ENCODE measurements at regions not wholly inside any gene's neighbourhood (a gene's known extent, or its start where the extent isn't known, plus 50 kb on each side); places are given as distances from the start of the nearest gene placed in this dataset.

GRCh38 chr2:3951131-3951954 is 248.0 kb downstream of the DCDC2C start:
- Histone ChIP-seq H3K36me3 (ENCODE audit: low read depth, missing control alignments) (no peaks in the 10 kb centered on the region), H3K27me3 (no peaks in the 10 kb centered on the region), H3K4me3 (no peak overlapping the region), H3K9me3 (no peaks in the 10 kb centered on the region), H3K27ac (no peak overlapping the region), H3K4me1 (no peaks in the 10 kb centered on the region)
- no peak for TF ChIP-seq POLR2A (IDR thresholded peaks at IDR 0.05)
- no peak for TF ChIP-seq CTCF (IDR thresholded peaks at IDR 0.05)
- no peak for DNase-seq
- WGBS, 2 donors: 77 to 88% methylated on average over 8 to 11 of the region's 11 CpGs
- intact Hi-C loops (cut with DNase I; ENCODE audit: low total_unique reads): no loop called here

GRCh38 chr2:3952866-3953516 is 249.6 kb downstream of the DCDC2C start:
- no peak for DNase-seq
- Histone ChIP-seq H3K27ac (no peak overlapping the region), H3K27me3 (no peaks in the 10 kb centered on the region), H3K36me3 (ENCODE audit: low read depth, missing control alignments) (no peaks in the 10 kb centered on the region), H3K4me3 (no peak overlapping the region), H3K4me1 (no peaks in the 10 kb centered on the region), H3K9me3 (no peaks in the 10 kb centered on the region)
- intact Hi-C loops (cut with DNase I; ENCODE audit: low total_unique reads): no loop called here
- 69 to 86% methylated on average over 1 to 12 of the region's 12 CpGs for WGBS, 2 donors
- TF ChIP-seq CTCF (IDR thresholded peaks at IDR 0.05) (no peak), POLR2A (IDR thresholded peaks at IDR 0.05) (no peak)

GRCh38 chr2:3954261-3954660 is 250.9 kb downstream of the DCDC2C start:
- intact Hi-C loops (cut with DNase I; ENCODE audit: low total_unique reads): no loop called here
- Histone ChIP-seq H3K27ac (no peak overlapping the region), H3K27me3 (no peaks in the 10 kb centered on the region), H3K4me3 (no peak overlapping the region), H3K4me1 (no peaks in the 10 kb centered on the region), H3K9me3 (no peaks in the 10 kb centered on the region), H3K36me3 (ENCODE audit: low read depth, missing control alignments) (no peaks in the 10 kb centered on the region)
- 76 to 78% methylated on average over 5 of the region's 5 CpGs for WGBS, 2 donors
- no peak for TF ChIP-seq POLR2A (IDR thresholded peaks at IDR 0.05)
- no peak for TF ChIP-seq CTCF (IDR thresholded peaks at IDR 0.05)
- no peak for DNase-seq

- Histone ChIP-seq H3K27ac (no peak overlapping the region), H3K9me3 (no peaks in the 10 kb centered on the region), H3K36me3 (ENCODE audit: low read depth, missing control alignments) (no peaks in the 10 kb centered on the region), H3K4me3 (no peak overlapping the region), H3K4me1 (no peaks in the 10 kb centered on the region), H3K27me3 (no peaks in the 10 kb centered on the region)
- WGBS, 2 donors: 54 to 69% methylated on average over 8 of the region's 8 CpGs
- no peak for TF ChIP-seq POLR2A (IDR thresholded peaks at IDR 0.05)
- TF ChIP-seq CTCF (IDR thresholded peaks at IDR 0.05): no peak
- DNase-seq: no peak
- intact Hi-C loops (cut with DNase I; ENCODE audit: low total_unique reads): no loop called here
Observed at GRCh38 chr2:3956406-3956805, 253.0 kb downstream of the DCDC2C start.
